Occipital lobe (tissue), 1 donor: ENCODE measurements at regions not wholly inside any gene's neighbourhood (a gene's known extent, or its start where the extent isn't known, plus 50 kb on each side); places are given as distances from the start of the nearest gene placed in this dataset.
"Not testable (repeated sequence)": the region's sequence is repeated elsewhere in the genome, so short reads cannot be mapped to it uniquely, and the experiment has no call there.

Source experiments
- DNase-seq: peaks from one replicate; lab custom pipeline; 2025; lab: John Stamatoyannopoulos, UW

GRCh38 chr10:124217906-124218804, 124.8 kb upstream of the CHST15 start:
- no peak for DNase-seq

GRCh38 chr10:124217031-124217430, 123.6 kb upstream of the CHST15 start:
- no peak for DNase-seq

GRCh38 chr10:124214610-124215375, 121.4 kb upstream of the CHST15 start:
- DNase-seq, result no peak

- no peak for DNase-seq
Observed at GRCh38 chr10:124213899-124214510, 120.6 kb upstream of the CHST15 start.

GRCh38 chr10:124213471-124213870, 120.1 kb upstream of the CHST15 start:
- no peak for DNase-seq

- DNase-seq, result no peak
Observed at GRCh38 chr10:124212702-124213101, 119.3 kb upstream of the CHST15 start.

- no peak for DNase-seq
Observed at GRCh38 chr10:124211921-124212320, 118.5 kb upstream of the CHST15 start.

- DNase-seq, result no peak
Observed at GRCh38 chr10:124210263-124210662, 116.9 kb upstream of the CHST15 start.

GRCh38 chr10:124207391-124207790, 114.0 kb upstream of the CHST15 start:
- DNase-seq, result no peak

- no peak for DNase-seq
Observed at GRCh38 chr10:124206616-124207015, 113.2 kb upstream of the CHST15 start.

- no peak for DNase-seq
Observed at GRCh38 chr10:124205432-124205831, 112.0 kb upstream of the CHST15 start.

- no peak for DNase-seq
Observed at GRCh38 chr10:124204726-124205125, 111.3 kb upstream of the CHST15 start.

- DNase-seq, result no peak
Observed at GRCh38 chr10:124200011-124200410, 106.6 kb upstream of the CHST15 start.

GRCh38 chr10:124198871-124199270, 105.5 kb upstream of the CHST15 start:
- no peak for DNase-seq

- no peak for DNase-seq
Observed at GRCh38 chr10:124198125-124198501, 104.7 kb upstream of the CHST15 start.

- peak; percentile 14 for DNase-seq
Observed at GRCh38 chr10:124197371-124198124, 104.2 kb upstream of the CHST15 start.

- DNase-seq, result no peak
Observed at GRCh38 chr10:124196659-124197058, 103.3 kb upstream of the CHST15 start.

GRCh38 chr10:124194199-124194824, 100.9 kb upstream of the CHST15 start:
- no peak for DNase-seq

- no peak for DNase-seq
Observed at GRCh38 chr10:124193309-124193696, 99.9 kb upstream of the CHST15 start.

- not testable (repeated sequence) for DNase-seq
Observed at GRCh38 chr10:124192664-124193308, 99.4 kb upstream of the CHST15 start.
